Thyroid gland (tissue), 4 donors: ENCODE measurements at regions not wholly inside any gene's neighbourhood (a gene's known extent, or its start where the extent isn't known, plus 50 kb on each side); places are given as distances from the start of the nearest gene placed in this dataset.

ENCODE experiments used
- POLR2A ChIP-seq, 2 donors: fragments of 450-650 bp; IDR thresholded peaks; one replicate each; pipeline ENCODE4 v1.6.1; 2017; ENCODE audit warnings: antibody characterized with exemption in 2 of 2, mild to moderate bottlenecking in 2 of 2, moderate library complexity in 1 of 2
- TF ChIP-seq, protein P1 (sequence below), 6 experiments: fragments of 200-600 bp in 3 of 6; fragments of 450-650 bp in 3 of 6; sonication (generic) in 3 of 6; IDR thresholded peaks; one replicate each; pipeline ENCODE4 v1.5.1; 2016 to 2019; ENCODE audit warnings: antibody characterized with exemption in 6 of 6, mild to moderate bottlenecking in 2 of 6, inconsistent platforms in 1 of 6, moderate library complexity in 1 of 6

DNA sequence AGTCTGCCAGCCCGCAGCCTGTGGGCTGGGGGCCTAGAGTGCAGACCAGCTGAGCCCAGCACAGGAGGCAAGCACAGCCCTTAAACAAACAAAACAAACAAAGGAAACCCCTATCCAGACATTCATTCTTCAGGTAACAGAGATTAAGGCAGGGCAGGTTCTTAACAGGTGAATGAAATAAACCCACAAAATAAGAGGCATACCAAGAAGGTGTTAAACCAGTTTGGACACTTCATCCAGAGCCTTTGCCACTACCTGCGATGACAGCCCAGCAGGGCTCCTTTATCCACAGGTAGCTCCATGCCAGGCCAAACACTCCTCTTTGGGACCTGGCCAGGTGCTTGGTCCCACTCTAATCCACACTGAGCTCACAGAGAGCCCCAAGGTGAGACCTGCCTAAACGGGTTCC lies 209.7 kb upstream of the SIX2 start:
- TF ChIP-seq, protein P1, sequence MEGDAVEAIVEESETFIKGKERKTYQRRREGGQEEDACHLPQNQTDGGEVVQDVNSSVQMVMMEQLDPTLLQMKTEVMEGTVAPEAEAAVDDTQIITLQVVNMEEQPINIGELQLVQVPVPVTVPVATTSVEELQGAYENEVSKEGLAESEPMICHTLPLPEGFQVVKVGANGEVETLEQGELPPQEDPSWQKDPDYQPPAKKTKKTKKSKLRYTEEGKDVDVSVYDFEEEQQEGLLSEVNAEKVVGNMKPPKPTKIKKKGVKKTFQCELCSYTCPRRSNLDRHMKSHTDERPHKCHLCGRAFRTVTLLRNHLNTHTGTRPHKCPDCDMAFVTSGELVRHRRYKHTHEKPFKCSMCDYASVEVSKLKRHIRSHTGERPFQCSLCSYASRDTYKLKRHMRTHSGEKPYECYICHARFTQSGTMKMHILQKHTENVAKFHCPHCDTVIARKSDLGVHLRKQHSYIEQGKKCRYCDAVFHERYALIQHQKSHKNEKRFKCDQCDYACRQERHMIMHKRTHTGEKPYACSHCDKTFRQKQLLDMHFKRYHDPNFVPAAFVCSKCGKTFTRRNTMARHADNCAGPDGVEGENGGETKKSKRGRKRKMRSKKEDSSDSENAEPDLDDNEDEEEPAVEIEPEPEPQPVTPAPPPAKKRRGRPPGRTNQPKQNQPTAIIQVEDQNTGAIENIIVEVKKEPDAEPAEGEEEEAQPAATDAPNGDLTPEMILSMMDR (IDR thresholded peaks at IDR 0.05): no peak
- TF ChIP-seq POLR2A (IDR thresholded peaks at IDR 0.05): no peak
